K562 (cell line): ENCODE measurements at regions not wholly inside any gene's neighbourhood (a gene's known extent, or its start where the extent isn't known, plus 50 kb on each side); places are given as distances from the start of the nearest gene placed in this dataset.

ENCODE experiments used
- ATAC-seq: fragments of 200-7000 bp; cut with Tn5 transposase; 3 replicates; pipeline ENCODE4 v1.9.1; 2020; ENCODE audit warnings: moderate library complexity
- BruUV-seq: library from RNA; stranded (reverse); fragments of 400-500 nt; replicated peaks from 2 replicates; lab custom pipeline; 2021; lab: Mats Ljungman, UMichigan
- CTCF ChIA-PET: fragments of 300-600 bp; formaldehyde crosslinking; extraction: SDS; loops from one replicate; lab custom pipeline; 2021; ENCODE audit warnings: low intra/inter-chr PET ratio; lab: Yijun Ruan, JAX
- POLR2A ChIA-PET: fragments of 300-600, 350-650 bp; sonication (Branson Sonifier 250); formaldehyde crosslinking; extraction: SDS; loops from one replicate; lab custom pipeline; 2021; ENCODE audit warnings: antibody characterized with exemption, inconsistent platforms; lab: Yijun Ruan, JAX
- DNase-seq, 4 experiments: peaks; one replicate each; pipeline versions ENCODE4 v3.0.0 to v3.0.0-alpha.2; 2011 to 2018; ENCODE audit warnings: low spot score in 3 of 4, mixed read lengths in 3 of 4; ENCODE audit errors: extremely low read depth in 1 of 4
- FAIRE-seq: peaks from 2 replicates; lab custom pipeline; 2011; peaks lifted over from hg19 to GRCh38; lab: Jason Lieb, UNC
- H2AFZ ChIP-seq: 2 replicates; pipeline ENCODE4 v1.6.0; 2011; ENCODE audit warnings: low read depth, low read length, control low read depth, inconsistent platforms
- H3K27ac ChIP-seq: fragments of 200-600 bp; 3 replicates; pipeline ENCODE4 v1.8.0; 2011; ENCODE audit warnings: low read depth, mild to moderate bottlenecking, control low read depth, inconsistent platforms, low read length, moderate library complexity, mixed read lengths; ENCODE audit errors: extremely low read depth
- H3K27me3 ChIP-seq, 2 experiments: fragments of 300-600 bp in 1 of 2; 2 replicates in 1 of 2; 3 replicates in 1 of 2; pipeline versions ENCODE4 v1.6.0 to v1.8.0; 2011; ENCODE audit warnings: inconsistent platforms in 2 of 2, low read length in 2 of 2, mild to moderate bottlenecking in 1 of 2, mixed read lengths in 1 of 2, moderate library complexity in 1 of 2; ENCODE audit not compliant: control insufficient read depth in 2 of 2, insufficient read depth in 2 of 2
- H3K36me3 ChIP-seq: fragments of 300-600 bp; 3 replicates; pipeline ENCODE4 v1.8.0; 2011; ENCODE audit warnings: mild to moderate bottlenecking, low read length, inconsistent platforms; ENCODE audit not compliant: control insufficient read depth, insufficient read depth
- H3K4me1 ChIP-seq, 2 experiments: fragments of 200-600 bp in 1 of 2; replicated peaks in 1 of 2; 2 replicates in 1 of 2; 3 replicates in 1 of 2; pipeline versions ENCODE4 v1.5.1 to v1.8.0; 2011; ENCODE audit warnings: inconsistent platforms in 2 of 2, low read length in 2 of 2, mild to moderate bottlenecking in 1 of 2, mixed read lengths in 1 of 2, moderate library complexity in 1 of 2; ENCODE audit not compliant: control insufficient read depth in 2 of 2, insufficient read depth in 2 of 2
- H3K4me2 ChIP-seq: 2 replicates; pipeline ENCODE4 v1.6.1; 2011; ENCODE audit warnings: low read length, control low read depth, inconsistent platforms, mixed read lengths; ENCODE audit not compliant: insufficient read depth
- H3K4me3 ChIP-seq: fragments of 200-600 bp; sonication (generic), shearing (Covaris generic); 2 replicates; pipeline ENCODE4 v1.5.1; 2016; ENCODE audit warnings: control low read depth, inconsistent platforms
- H3K79me2 ChIP-seq: fragments of 200-600 bp; 3 replicates; pipeline ENCODE4 v1.8.0; 2011; ENCODE audit warnings: low read length, inconsistent platforms; ENCODE audit not compliant: control insufficient read depth, insufficient read depth
- H3K9ac ChIP-seq, 2 experiments: 2 replicates each; pipeline versions ENCODE4 v1.6.0 to v1.6.1; 2011; ENCODE audit warnings: low read depth in 2 of 2, low read length in 2 of 2, control low read depth in 1 of 2, inconsistent platforms in 1 of 2, mild to moderate bottlenecking in 1 of 2, mixed read lengths in 1 of 2; ENCODE audit not compliant: insufficient read depth in 1 of 2
- H3K9me1 ChIP-seq: one replicate; pipeline ENCODE4 v1.6.0; 2011; ENCODE audit warnings: inconsistent platforms, mild to moderate bottlenecking, low read length, moderate library complexity; ENCODE audit not compliant: control insufficient read depth, insufficient read depth
- H3K9me3 ChIP-seq: replicated peaks from 2 replicates; pipeline ENCODE4 v1.5.1; 2011; ENCODE audit warnings: low read depth, low read length, inconsistent platforms; ENCODE audit not compliant: control insufficient read depth, insufficient read depth
- H4K20me1 ChIP-seq: replicated peaks from 2 replicates; pipeline ENCODE4 v1.6.1; 2011; ENCODE audit warnings: low read length, inconsistent platforms, mixed read lengths; ENCODE audit not compliant: control insufficient read depth, insufficient read depth
- ELK1 ChIP-seq: sonication (generic); formaldehyde crosslinking; IDR thresholded peaks from 2 replicates; pipeline ENCODE4 v1.8.1; 2022; ENCODE audit warnings: missing genetic modification reagents
- NFIX ChIP-seq: fragments of 250-450 bp; sonication (Bioruptor Pico); IDR thresholded peaks from 2 replicates; pipeline ENCODE4 v1.4.0; 2020; ENCODE audit warnings: low read depth, mild to moderate bottlenecking, moderate library complexity
- SMAD1 ChIP-seq: fragments of 150-350 bp; IDR thresholded peaks from 2 replicates; pipeline ENCODE4 v1.6.1; 2014; ENCODE audit warnings: low read length, low read depth; ENCODE audit not compliant: partially characterized antibody
- ZNF408 ChIP-seq: fragments of 250-450 bp; sonication (Bioruptor Pico); IDR thresholded peaks from 2 replicates; pipeline ENCODE4 v1.4.0; 2020; ENCODE audit warnings: low read depth, mild to moderate bottlenecking, moderate library complexity
- ZZZ3 ChIP-seq: fragments of 450-650 bp; IDR thresholded peaks from 2 replicates; pipeline ENCODE4 v1.6.1; 2016; ENCODE audit warnings: antibody characterized with exemption, mild to moderate bottlenecking, moderate library complexity
- WGBS: fragments of 100-300 bp; shearing (Covaris generic); methylation state at CpG from one replicate; pipeline ENCODE4 v1.1.6; 2016; ENCODE audit warnings: low coverage, mixed read lengths; ENCODE audit not compliant: insufficient coverage; ENCODE audit errors: missing lambda C conversion rate; 5-methylcytosine and 5-hydroxymethylcytosine counted together
- in situ Hi-C: fragments of 300-500 bp; cut with MboI; formaldehyde crosslinking; loops from 4 replicates; pipeline ENCODE4 v1.15.0; 2018; ENCODE audit warnings: inconsistent platforms, mixed read lengths
- intact Hi-C: fragments of 100-400 bp; cut with micrococcal nuclease; formaldehyde crosslinking; loops from 2 replicates; pipeline ENCODE4 v1.14.2; 2022

- H3K79me2 ChIP-seq: no peaks in the 10 kb centered on the region
- H3K9me1 ChIP-seq: no peaks in the 10 kb centered on the region
- ATAC-seq (no peak), DNase-seq (no peak), FAIRE-seq (no peak)
- H3K27me3 ChIP-seq: no peaks in the 10 kb centered on the region
- H3K9me3 ChIP-seq: no peaks in the 10 kb centered on the region; the same call in 1 of the 2 replicates
- 0% methylated on average over 4 of the region's 4 CpGs for WGBS
- H3K27ac ChIP-seq: no peak overlapping the region
- intact Hi-C loops (no loop called here), in situ Hi-C loops (no loop called here)
- no peak overlapping the region for H3K4me2 ChIP-seq
- H3K9ac ChIP-seq: no peak overlapping the region
- ChIA-PET POLR2A (no interaction called here), CTCF (no interaction called here)
- H2AFZ ChIP-seq: no peak overlapping the region
- H3K36me3 ChIP-seq: no peaks in the 10 kb centered on the region
- no TSS peak for BruUV-seq
- no peaks in the 10 kb centered on the region for H3K4me1 ChIP-seq
- TF ChIP-seq NFIX (CRISPR knock-in tag) (no peak), ELK1 (CRISPR knock-in tag) (no peak), SMAD1 (no peak), ZZZ3 (no peak), ZNF408 (no peak)
- no peak overlapping the region for H3K4me3 ChIP-seq
- no peaks in the 10 kb centered on the region for H4K20me1 ChIP-seq
These were observed 1165.1 kb upstream of the ADGRL4 start for GRCh38 chr1:80171631-80172030.
